Mesendoderm (in vitro differentiated cells): ENCODE measurements at regions not wholly inside any gene's neighbourhood (a gene's known extent, or its start where the extent isn't known, plus 50 kb on each side); places are given as distances from the start of the nearest gene placed in this dataset.

Experiments
- DNase-seq: peaks from one replicate; pipeline ENCODE4 v3.0.0; 2013
- H2AK5ac ChIP-seq: 2 replicates; pipeline ENCODE4 v1.6.1; 2013; ENCODE audit warnings: low read length, inconsistent platforms
- H2BK120ac ChIP-seq: 2 replicates; pipeline ENCODE4 v1.6.1; 2013; ENCODE audit warnings: low read depth, mild to moderate bottlenecking, low read length, moderate library complexity, mixed read lengths
- H2BK15ac ChIP-seq: replicated peaks from 2 replicates; pipeline ENCODE4 v1.6.1; 2013; ENCODE audit warnings: low read depth, mild to moderate bottlenecking, moderate library complexity
- H2BK5ac ChIP-seq: 2 replicates; pipeline ENCODE4 v1.6.1; 2013; ENCODE audit warnings: low read length, inconsistent platforms
- H3K18ac ChIP-seq: 2 replicates; pipeline ENCODE4 v1.6.1; 2013; ENCODE audit warnings: mild to moderate bottlenecking, low read length, mixed read lengths
- H3K23ac ChIP-seq: one replicate; pipeline ENCODE4 v1.6.1; 2013; ENCODE audit warnings: low read length
- H3K27ac ChIP-seq: 2 replicates; pipeline ENCODE4 v1.5.1; 2013; ENCODE audit warnings: low read depth, mild to moderate bottlenecking, inconsistent platforms, low read length, moderate library complexity
- H3K27me3 ChIP-seq: 2 replicates; pipeline ENCODE4 v1.6.1; 2013; ENCODE audit warnings: low read length, control low read depth, mild to moderate bottlenecking, inconsistent platforms; ENCODE audit not compliant: insufficient read depth, poor library complexity
- H3K36me3 ChIP-seq: 2 replicates; pipeline ENCODE4 v1.6.1; 2013; ENCODE audit warnings: low read length, inconsistent platforms; ENCODE audit not compliant: control insufficient read depth, insufficient read depth
- H3K4ac ChIP-seq: one replicate; pipeline ENCODE4 v1.6.1; 2013; ENCODE audit warnings: low read depth, mild to moderate bottlenecking, low read length, moderate library complexity
- H3K4me1 ChIP-seq: 2 replicates; pipeline ENCODE4 v1.6.1; 2013; ENCODE audit warnings: low read depth, low read length, inconsistent platforms; ENCODE audit not compliant: control insufficient read depth
- H3K4me2 ChIP-seq: 2 replicates; pipeline ENCODE4 v1.6.1; 2013; ENCODE audit warnings: low read length
- H3K4me3 ChIP-seq: 2 replicates; pipeline ENCODE4 v1.5.1; 2013; ENCODE audit warnings: mild to moderate bottlenecking, low read length
- H3K56ac ChIP-seq: one replicate; pipeline ENCODE4 v1.6.1; 2013; ENCODE audit warnings: low read length
- H3K79me1 ChIP-seq: 2 replicates; pipeline ENCODE4 v1.6.1; 2013; ENCODE audit warnings: low read length, inconsistent platforms
- H3K79me2 ChIP-seq: 2 replicates; pipeline ENCODE4 v1.6.1; 2013; ENCODE audit warnings: mild to moderate bottlenecking, low read length; ENCODE audit not compliant: control insufficient read depth, insufficient read depth
- H3K9ac ChIP-seq: 2 replicates; pipeline ENCODE4 v1.6.1; 2013; ENCODE audit warnings: low read length, inconsistent platforms
- H4K5ac ChIP-seq: one replicate; pipeline ENCODE4 v1.6.1; 2013; ENCODE audit warnings: low read length
- H4K8ac ChIP-seq: one replicate; pipeline ENCODE4 v1.6.1; 2013; ENCODE audit warnings: low read depth, mild to moderate bottlenecking, control low read depth, low read length, moderate library complexity
- WGBS: extraction: QIAGEN DNeasy Blood & Tissue Kit; methylation state at CpG from one replicate; pipeline ENCODE4 v1.1.7; 2013; ENCODE audit warnings: low lambda C conversion rate, missing lambda C conversion rate; ENCODE audit not compliant: insufficient coverage; ENCODE audit errors: extremely low coverage; 5-methylcytosine and 5-hydroxymethylcytosine counted together

DNA sequence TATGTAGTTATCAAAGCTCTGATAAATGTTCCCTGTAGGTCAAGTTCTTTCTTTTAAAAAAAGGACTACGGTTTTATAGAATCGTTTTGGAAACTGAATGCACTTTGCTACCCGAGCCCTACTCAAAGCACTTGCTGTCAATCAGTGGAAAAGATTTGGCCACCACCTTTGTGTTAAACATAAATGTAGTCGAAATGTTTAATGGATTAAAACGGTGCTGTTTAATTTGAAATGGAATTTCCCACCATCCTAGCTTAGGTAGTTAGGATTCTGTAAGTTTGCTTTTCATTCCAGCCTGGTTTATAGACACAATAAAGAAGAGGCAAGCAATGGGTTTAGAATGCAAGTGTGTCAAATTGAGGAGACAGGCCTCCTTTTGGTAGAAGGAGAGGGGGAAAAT is 69.4 kb upstream of the MMADHC start:
- H2BK15ac ChIP-seq: no peak overlapping the region
- no peaks in the 10 kb centered on the region for H3K79me1 ChIP-seq
- WGBS: no CpG with 5 or more reads among the region's 5 CpGs
- H4K5ac ChIP-seq: no peak overlapping the region
- H3K9ac ChIP-seq: no peak overlapping the region
- H3K4me2 ChIP-seq: no peak overlapping the region
- H2BK5ac ChIP-seq: no peak overlapping the region
- no peak overlapping the region for H3K23ac ChIP-seq
- H3K36me3 ChIP-seq: no peaks in the 10 kb centered on the region
- no peaks in the 10 kb centered on the region for H3K27me3 ChIP-seq
- no peak overlapping the region for H2BK120ac ChIP-seq
- H3K4ac ChIP-seq: no peak overlapping the region
- H3K4me1 ChIP-seq: peaks cover 1% of the 10 kb centered on the region
- H4K8ac ChIP-seq: no peak overlapping the region
- H3K79me2 ChIP-seq: no peaks in the 10 kb centered on the region
- DNase-seq: no peak
- no peak overlapping the region for H3K4me3 ChIP-seq
- no peak overlapping the region for H3K18ac ChIP-seq
- H2AK5ac ChIP-seq: no peak overlapping the region
- H3K27ac ChIP-seq: no peak overlapping the region
- H3K56ac ChIP-seq: no peak overlapping the region

DNA sequence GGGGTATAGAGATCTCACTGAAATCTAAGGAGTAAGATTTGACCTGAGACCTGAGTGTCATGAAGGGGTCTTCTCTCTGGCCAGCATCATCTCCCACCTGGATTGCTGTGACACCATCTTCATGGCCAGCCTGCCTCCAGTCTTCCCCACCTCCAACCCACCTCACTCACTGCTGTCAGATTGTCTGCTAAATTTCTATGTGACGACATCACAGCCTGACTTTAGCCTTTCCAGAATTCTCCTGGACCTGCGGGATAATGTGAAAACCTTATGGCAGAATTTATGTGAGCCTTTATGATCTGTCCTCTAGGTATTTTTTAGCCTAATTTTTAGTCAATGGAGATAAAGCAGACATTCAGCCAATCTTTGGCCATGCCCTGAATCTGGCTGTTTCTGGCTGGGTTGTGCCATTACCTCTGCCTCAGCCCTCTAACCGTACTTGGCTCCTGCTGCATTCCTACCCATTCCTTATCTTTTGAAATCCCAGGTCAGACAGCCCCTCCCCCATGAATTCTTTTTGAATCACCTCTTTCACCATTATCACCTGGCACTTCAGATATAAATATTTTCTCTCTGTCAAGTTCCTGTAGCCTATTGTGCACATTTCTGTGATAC is 66.4 kb upstream of the MMADHC start:
- Histone ChIP-seq H4K8ac (no peak overlapping the region), H3K36me3 (no peaks in the 10 kb centered on the region), H2BK5ac (peak overlapping the region; percentile 51), H3K79me2 (no peaks in the 10 kb centered on the region), H3K4me1 (peaks cover 1% of the 10 kb centered on the region), H4K5ac (no peak overlapping the region), H3K18ac (no peak overlapping the region), H3K27ac (no peak overlapping the region), H3K79me1 (no peaks in the 10 kb centered on the region), H3K56ac (peak overlapping the region; percentile 25), H3K9ac (no peak overlapping the region), H3K4ac (no peak overlapping the region), H2BK15ac (no peak overlapping the region), H2AK5ac (no peak overlapping the region), H3K4me3 (no peak overlapping the region), H3K4me2 (no peak overlapping the region), H2BK120ac (no peak overlapping the region), H3K27me3 (no peaks in the 10 kb centered on the region), H3K23ac (no peak overlapping the region)
- DNase-seq: peak; percentile 87
- WGBS: no CpG with 5 or more reads among the region's 3 CpGs

DNA sequence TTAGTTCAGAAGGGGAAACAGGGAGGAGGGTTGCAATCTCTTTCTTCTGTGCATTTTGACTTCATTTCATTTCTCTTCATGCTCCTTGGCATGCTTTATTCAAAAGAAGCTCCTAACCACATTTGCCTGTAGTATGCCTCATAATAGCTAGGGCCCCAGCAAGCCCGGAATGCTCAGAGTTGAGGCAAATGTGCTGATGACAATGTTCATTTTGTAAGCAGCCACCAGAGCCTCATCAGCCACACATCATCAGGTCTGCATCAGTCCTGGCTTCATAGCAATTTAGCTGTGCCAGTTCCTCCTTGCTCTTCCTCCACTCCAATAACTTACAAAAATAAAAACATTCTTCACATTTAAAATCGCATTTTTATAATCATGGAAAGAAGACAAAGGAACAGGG is 65.4 kb upstream of the MMADHC start:
- Histone ChIP-seq H2BK5ac (no peak overlapping the region), H3K79me2 (no peaks in the 10 kb centered on the region), H3K4me3 (no peak overlapping the region), H3K23ac (no peak overlapping the region), H3K9ac (no peak overlapping the region), H3K4me1 (peaks cover 5% of the 10 kb centered on the region), H2AK5ac (no peak overlapping the region), H3K27ac (no peak overlapping the region), H4K5ac (no peak overlapping the region), H3K36me3 (no peaks in the 10 kb centered on the region), H3K56ac (no peak overlapping the region), H2BK15ac (no peak overlapping the region), H2BK120ac (no peak overlapping the region), H3K18ac (no peak overlapping the region), H4K8ac (no peak overlapping the region), H3K4me2 (no peak overlapping the region), H3K4ac (no peak overlapping the region), H3K27me3 (no peaks in the 10 kb centered on the region), H3K79me1 (no peaks in the 10 kb centered on the region)
- no CpG with 5 or more reads among the region's 2 CpGs for WGBS
- no peak for DNase-seq

DNA sequence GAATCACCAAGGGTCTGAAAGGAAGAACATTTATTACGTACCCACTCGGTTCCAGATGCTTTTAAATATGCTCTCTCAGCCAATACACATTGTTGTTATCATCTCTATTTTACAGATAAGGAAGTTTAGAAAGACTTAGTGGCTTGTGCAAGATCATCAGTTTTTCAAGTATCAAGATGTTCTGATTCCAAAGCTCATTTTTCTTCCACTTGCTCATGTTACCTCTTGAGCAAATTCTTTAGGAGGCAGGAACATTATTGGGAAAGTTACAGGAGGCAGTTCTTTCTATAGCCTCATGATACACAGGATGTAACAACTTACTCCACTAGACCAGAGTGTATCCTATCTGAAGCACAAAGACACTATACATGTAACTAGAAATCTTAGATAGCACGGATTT is 65.0 kb upstream of the MMADHC start:
- no peak overlapping the region for H4K8ac ChIP-seq
- H3K23ac ChIP-seq: no peak overlapping the region
- no peak overlapping the region for H3K56ac ChIP-seq
- H3K4me3 ChIP-seq: no peak overlapping the region
- H3K4ac ChIP-seq: no peak overlapping the region
- H2BK120ac ChIP-seq: no peak overlapping the region
- WGBS: no CpG with 5 or more reads among the region's 3 CpGs
- no peak overlapping the region for H2AK5ac ChIP-seq
- no peak for DNase-seq
- H3K27me3 ChIP-seq: no peaks in the 10 kb centered on the region
- H4K5ac ChIP-seq: no peak overlapping the region
- no peaks in the 10 kb centered on the region for H3K36me3 ChIP-seq
- no peak overlapping the region for H3K18ac ChIP-seq
- no peaks in the 10 kb centered on the region for H3K79me2 ChIP-seq
- peaks cover 3% of the 10 kb centered on the region for H3K4me1 ChIP-seq
- peak overlapping the region; percentile 36 for H2BK15ac ChIP-seq
- no peak overlapping the region for H3K27ac ChIP-seq
- no peak overlapping the region for H3K4me2 ChIP-seq
- no peaks in the 10 kb centered on the region for H3K79me1 ChIP-seq
- H2BK5ac ChIP-seq: no peak overlapping the region
- H3K9ac ChIP-seq: no peak overlapping the region

DNA sequence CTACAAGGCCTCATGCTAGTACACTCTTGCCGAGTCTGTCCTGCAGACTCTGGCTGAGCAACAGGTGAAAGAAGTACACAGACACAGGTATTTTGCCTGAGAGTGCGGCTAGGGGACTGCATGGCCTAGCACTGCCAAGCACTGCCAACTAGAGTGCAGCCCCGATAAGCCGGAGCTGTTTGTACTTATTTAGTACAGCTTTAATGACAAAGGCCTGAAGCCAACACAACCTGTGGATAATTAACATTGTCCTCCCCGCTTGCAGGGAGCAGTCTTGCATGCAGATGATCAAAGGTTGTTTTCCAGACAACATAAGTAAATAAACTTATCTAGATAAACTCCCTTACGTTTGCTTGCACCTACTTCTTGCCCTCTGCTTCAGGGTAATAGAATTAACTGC is 63.7 kb upstream of the MMADHC start:
- no peak overlapping the region for H3K4ac ChIP-seq

DNA sequence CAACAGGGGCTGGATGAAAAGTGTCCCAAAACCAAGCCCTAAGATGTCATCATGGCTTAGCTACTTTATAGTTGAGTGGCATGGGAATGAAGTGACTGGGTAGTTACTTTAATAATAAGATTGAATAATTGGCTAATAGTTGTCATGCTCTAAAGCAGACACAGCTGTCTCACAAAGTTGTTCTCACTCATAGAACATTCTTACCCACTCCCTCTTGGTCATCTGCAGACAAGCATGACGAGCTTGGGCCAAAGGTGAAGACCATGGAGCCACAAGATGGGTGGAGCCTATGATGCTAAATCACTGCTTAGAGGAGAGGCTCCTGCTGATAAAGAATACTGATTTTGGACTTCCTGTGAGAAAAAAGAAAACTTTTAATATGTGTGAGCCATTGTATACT is 62.4 kb upstream of the MMADHC start:
- H3K4me1 ChIP-seq: peaks cover 3% of the 10 kb centered on the region
- no CpG with 5 or more reads among the region's 1 CpG for WGBS
- no peaks in the 10 kb centered on the region for H3K79me1 ChIP-seq
- no peak overlapping the region for H4K8ac ChIP-seq
- H3K27me3 ChIP-seq: no peaks in the 10 kb centered on the region
- no peak overlapping the region for H3K4me2 ChIP-seq
- no peak overlapping the region for H3K9ac ChIP-seq
- no peak overlapping the region for H3K18ac ChIP-seq
- H3K23ac ChIP-seq: no peak overlapping the region
- no peak for DNase-seq
- H3K4me3 ChIP-seq: no peak overlapping the region
- no peaks in the 10 kb centered on the region for H3K36me3 ChIP-seq
- no peak overlapping the region for H2BK120ac ChIP-seq
- H2AK5ac ChIP-seq: no peak overlapping the region
- H3K27ac ChIP-seq: no peak overlapping the region
- H3K4ac ChIP-seq: no peak overlapping the region
- H3K56ac ChIP-seq: no peak overlapping the region
- H4K5ac ChIP-seq: no peak overlapping the region
- peak overlapping the region; percentile 74 for H2BK15ac ChIP-seq
- H2BK5ac ChIP-seq: no peak overlapping the region
- H3K79me2 ChIP-seq: no peaks in the 10 kb centered on the region

More for the DNA sequence above, 63.7 kb upstream of the MMADHC start:
- H3K4me1 ChIP-seq: peaks cover 3% of the 10 kb centered on the region
- no peak overlapping the region for H2AK5ac ChIP-seq
- H2BK15ac ChIP-seq: no peak overlapping the region
- H3K9ac ChIP-seq: no peak overlapping the region
- no peaks in the 10 kb centered on the region for H3K79me1 ChIP-seq
- no peak for DNase-seq
- no peak overlapping the region for H3K27ac ChIP-seq
- H2BK120ac ChIP-seq: no peak overlapping the region
- WGBS: no CpG with 5 or more reads among the region's 6 CpGs
- H2BK5ac ChIP-seq: no peak overlapping the region
- H3K56ac ChIP-seq: no peak overlapping the region
- no peak overlapping the region for H3K18ac ChIP-seq
- H4K8ac ChIP-seq: no peak overlapping the region
- no peak overlapping the region for H3K4me3 ChIP-seq
- no peaks in the 10 kb centered on the region for H3K36me3 ChIP-seq
- no peak overlapping the region for H3K23ac ChIP-seq
- no peaks in the 10 kb centered on the region for H3K79me2 ChIP-seq
- no peak overlapping the region for H3K4me2 ChIP-seq
- H4K5ac ChIP-seq: no peak overlapping the region
- no peaks in the 10 kb centered on the region for H3K27me3 ChIP-seq
